GM21360 (cell line): ENCODE measurements at regions not wholly inside any gene's neighbourhood (a gene's known extent, or its start where the extent isn't known, plus 50 kb on each side); places are given as distances from the start of the nearest gene placed in this dataset.

Experiments used
- ATAC-seq: cut with Tn5 transposase; IDR thresholded peaks from one replicate; pipeline ENCODE4 v1.9.1; 2021; ENCODE audit warnings: mild to moderate bottlenecking, moderate library complexity; ENCODE audit not compliant: unreplicated experiment

- no peak for ATAC-seq
Measured at GRCh38 chr3:117117188-117117936, 407.8 kb downstream of the TUSC7 start.

GRCh38 chr3:117118604-117119003 is 409.0 kb downstream of the TUSC7 start:
- ATAC-seq: no peak

- ATAC-seq: no peak
Measured at GRCh38 chr3:117120014-117120413, 410.4 kb downstream of the TUSC7 start.

GRCh38 chr3:117122609-117123008 is 413.0 kb downstream of the TUSC7 start:
- ATAC-seq: no peak

GRCh38 chr3:117126460-117126859 is 416.9 kb downstream of the TUSC7 start:
- ATAC-seq: no peak

- no peak for ATAC-seq
Measured at GRCh38 chr3:117126946-117127546, 417.5 kb downstream of the TUSC7 start.

- ATAC-seq: no peak
Measured at GRCh38 chr3:117128133-117128532, 418.6 kb downstream of the TUSC7 start.

- no peak for ATAC-seq
Measured at GRCh38 chr3:117128872-117129271, 419.3 kb downstream of the TUSC7 start.

- no peak for ATAC-seq
Measured at GRCh38 chr3:117129516-117129915, 419.9 kb downstream of the TUSC7 start.

- ATAC-seq: no peak
Measured at GRCh38 chr3:117130222-117130621, 420.6 kb downstream of the TUSC7 start.

GRCh38 chr3:117131259-117131658 is 421.7 kb downstream of the TUSC7 start:
- ATAC-seq: no peak

- no peak for ATAC-seq
Measured at GRCh38 chr3:117133066-117133465, 423.5 kb downstream of the TUSC7 start.

- ATAC-seq: no peak
Measured at GRCh38 chr3:117135207-117135606, 425.6 kb downstream of the TUSC7 start.

GRCh38 chr3:117136003-117136402 is 426.4 kb downstream of the TUSC7 start:
- no peak for ATAC-seq

GRCh38 chr3:117137065-117137464 is 427.5 kb downstream of the TUSC7 start:
- ATAC-seq: no peak

GRCh38 chr3:117139681-117140080 is 430.1 kb downstream of the TUSC7 start:
- no peak for ATAC-seq

- ATAC-seq: no peak
Measured at GRCh38 chr3:117141812-117142211, 432.2 kb downstream of the TUSC7 start.

GRCh38 chr3:117144853-117145252 is 435.3 kb downstream of the TUSC7 start:
- no peak for ATAC-seq

GRCh38 chr3:117145677-117146076 is 436.1 kb downstream of the TUSC7 start:
- ATAC-seq: no peak

GRCh38 chr3:117146571-117146970 is 437.0 kb downstream of the TUSC7 start:
- no peak for ATAC-seq

- no peak for ATAC-seq
Measured at GRCh38 chr3:117149584-117149983, 440.0 kb downstream of the TUSC7 start.

- ATAC-seq: no peak
Measured at GRCh38 chr3:117150628-117151027, 441.0 kb downstream of the TUSC7 start.

GRCh38 chr3:117160176-117160575 is 450.6 kb downstream of the TUSC7 start:
- no peak for ATAC-seq
